Neural cell (in vitro differentiated cells): ENCODE measurements at regions not wholly inside any gene's neighbourhood (a gene's known extent, or its start where the extent isn't known, plus 50 kb on each side); places are given as distances from the start of the nearest gene placed in this dataset.

Experiments used
- H2AFZ ChIP-seq: fragments of 200-600, 300-800 bp; sonication (generic), shearing (Covaris generic); 2 replicates; pipeline ENCODE4 v1.6.0; 2014; ENCODE audit warnings: low read depth, mild to moderate bottlenecking, antibody characterized with exemption, low read length, moderate library complexity
- H3F3A ChIP-seq: fragments of 200-600 bp; shearing (Covaris generic); 2 replicates; pipeline ENCODE4 v1.6.1; 2016; ENCODE audit warnings: mild to moderate bottlenecking, moderate library complexity, mixed read lengths, antibody characterized with exemption, low read length; ENCODE audit not compliant: insufficient read depth, poor library complexity, severe bottlenecking
- H3K27ac ChIP-seq: fragments of 200-600, 300-800 bp; sonication (generic), shearing (Covaris generic); 2 replicates; pipeline ENCODE4 v1.5.1; 2014; ENCODE audit warnings: mild to moderate bottlenecking, low read length, moderate library complexity
- H3K27me3 ChIP-seq: fragments of 300-800, 200-600 bp; sonication (generic), shearing (Covaris generic); 2 replicates; pipeline ENCODE4 v1.6.0; 2014; ENCODE audit warnings: mild to moderate bottlenecking, low read depth, low read length, moderate library complexity; ENCODE audit not compliant: insufficient read depth
- H3K36me3 ChIP-seq: fragments of 300-800, 200-600 bp; sonication (generic), shearing (Covaris generic); 2 replicates; pipeline ENCODE4 v1.5.1; 2014; ENCODE audit warnings: mild to moderate bottlenecking, antibody characterized with exemption, low read length, moderate library complexity; ENCODE audit not compliant: insufficient read depth
- H3K4me2 ChIP-seq: fragments of 300-800, 200-600 bp; sonication (generic), shearing (Covaris generic); 2 replicates; pipeline ENCODE4 v1.6.0; 2014; ENCODE audit warnings: mild to moderate bottlenecking, low read length
- H3K4me3 ChIP-seq: fragments of 300-800, 200-600 bp; sonication (generic), shearing (Covaris generic); 2 replicates; pipeline ENCODE4 v1.5.1; 2014; ENCODE audit warnings: mild to moderate bottlenecking, low read length, moderate library complexity
- H3K79me2 ChIP-seq: fragments of 200-600 bp; shearing (Covaris generic); replicated peaks from 2 replicates; pipeline ENCODE4 v1.6.0; 2014; ENCODE audit warnings: mild to moderate bottlenecking, low read length, moderate library complexity; ENCODE audit not compliant: insufficient read depth
- H3K9ac ChIP-seq: fragments of 300-800, 200-600 bp; sonication (generic), shearing (Covaris generic); 2 replicates; pipeline ENCODE4 v1.6.1; 2016; ENCODE audit warnings: mild to moderate bottlenecking, low read length, mixed read lengths
- H3K9me2 ChIP-seq: fragments of 200-600 bp; shearing (Covaris generic); 2 replicates; pipeline ENCODE4 v1.6.1; 2016; ENCODE audit warnings: mild to moderate bottlenecking, low read length, mixed read lengths; ENCODE audit not compliant: insufficient read depth
- H3K9me3 ChIP-seq: fragments of 200-600, 300-800 bp; sonication (generic), shearing (Covaris generic); 2 replicates; pipeline ENCODE4 v1.6.1; 2016; ENCODE audit warnings: mild to moderate bottlenecking, mixed run types, low read length, moderate library complexity, mixed read lengths
- H4K20me1 ChIP-seq: fragments of 200-600 bp; shearing (Covaris generic); 2 replicates; pipeline ENCODE4 v1.6.1; 2016; ENCODE audit warnings: mild to moderate bottlenecking, mixed run types; ENCODE audit not compliant: insufficient read depth
- EP300 ChIP-seq: fragments of 450-650 bp; conservative IDR thresholded peaks from 2 replicates; pipeline ENCODE4 v1.6.1; 2014; ENCODE audit warnings: antibody characterized with exemption, mild to moderate bottlenecking, moderate library complexity; ENCODE audit not compliant: poor library complexity, severe bottlenecking
- EZH2 ChIP-seq: fragments of 200-600, 300-800 bp; shearing (Covaris generic), sonication (generic); IDR thresholded peaks from 2 replicates; pipeline ENCODE4 v1.6.1; 2014; ENCODE audit warnings: antibody characterized with exemption, low read length, borderline replicate concordance, mild to moderate bottlenecking; ENCODE audit not compliant: insufficient read depth, poor library complexity, severe bottlenecking
- MXI1 ChIP-seq: fragments of 450-650 bp; conservative IDR thresholded peaks from 2 replicates; pipeline ENCODE4 v1.6.1; 2014; ENCODE audit warnings: antibody characterized with exemption, mild to moderate bottlenecking; ENCODE audit not compliant: poor library complexity, severe bottlenecking
- POLR2AphosphoS5 ChIP-seq: IDR thresholded peaks from 2 replicates; pipeline ENCODE4 v1.6.1; 2012
- RAD21 ChIP-seq: fragments of 450-650 bp; conservative IDR thresholded peaks from 2 replicates; pipeline ENCODE4 v1.6.1; 2014; ENCODE audit warnings: antibody characterized with exemption, mild to moderate bottlenecking, moderate library complexity
- SMC3 ChIP-seq: fragments of 450-650 bp; conservative IDR thresholded peaks from 2 replicates; pipeline ENCODE4 v1.6.1; 2014; ENCODE audit warnings: antibody characterized with exemption, mild to moderate bottlenecking, moderate library complexity; ENCODE audit not compliant: poor library complexity
- TAF1 ChIP-seq: IDR thresholded peaks from 2 replicates; pipeline ENCODE4 v1.6.1; 2012; ENCODE audit warnings: low read depth
- TF ChIP-seq, protein P1 (sequence below): fragments of 450-650 bp; IDR thresholded peaks from 2 replicates; pipeline ENCODE4 v1.5.1; 2014; ENCODE audit warnings: antibody characterized with exemption, mild to moderate bottlenecking, moderate library complexity; ENCODE audit not compliant: poor library complexity, severe bottlenecking
- TF ChIP-seq, protein P2 (sequence below): IDR thresholded peaks from 2 replicates; pipeline ENCODE4 v1.6.1; 2012; ENCODE audit warnings: borderline replicate concordance

DNA sequence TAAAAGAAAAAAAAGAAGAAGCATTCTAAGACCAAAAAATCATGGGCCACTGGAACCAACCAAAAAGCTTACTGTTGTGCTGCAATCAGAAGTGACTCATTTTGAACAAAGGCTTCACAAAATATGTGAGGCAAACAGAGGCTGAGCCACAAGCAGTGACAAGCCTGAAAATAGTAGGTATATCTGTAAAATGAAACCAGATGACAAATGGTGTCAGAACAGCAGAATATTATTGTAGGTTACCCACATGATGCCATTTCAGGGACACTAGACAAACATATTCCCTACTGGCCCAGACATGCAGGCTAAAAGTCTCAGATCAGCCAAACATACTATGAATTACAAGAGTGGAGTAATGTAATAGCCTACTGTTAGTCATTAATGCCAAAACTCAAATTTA, 1301.8 kb upstream of the DIAPH2 start:
- Histone ChIP-seq H3K4me3 (no peak overlapping the region), H3K9ac (no peak overlapping the region), H3K4me2 (no peak overlapping the region), H3K27ac (no peak overlapping the region), H3K79me2 (no peaks in the 10 kb centered on the region), H2AFZ (no peak overlapping the region), H3F3A (no peaks in the 10 kb centered on the region), H3K9me3 (no peaks in the 10 kb centered on the region), H3K27me3 (no peaks in the 10 kb centered on the region), H3K9me2 (no peaks in the 10 kb centered on the region), H3K36me3 (no peaks in the 10 kb centered on the region), H4K20me1 (no peaks in the 10 kb centered on the region)
- TF ChIP-seq, protein P1, sequence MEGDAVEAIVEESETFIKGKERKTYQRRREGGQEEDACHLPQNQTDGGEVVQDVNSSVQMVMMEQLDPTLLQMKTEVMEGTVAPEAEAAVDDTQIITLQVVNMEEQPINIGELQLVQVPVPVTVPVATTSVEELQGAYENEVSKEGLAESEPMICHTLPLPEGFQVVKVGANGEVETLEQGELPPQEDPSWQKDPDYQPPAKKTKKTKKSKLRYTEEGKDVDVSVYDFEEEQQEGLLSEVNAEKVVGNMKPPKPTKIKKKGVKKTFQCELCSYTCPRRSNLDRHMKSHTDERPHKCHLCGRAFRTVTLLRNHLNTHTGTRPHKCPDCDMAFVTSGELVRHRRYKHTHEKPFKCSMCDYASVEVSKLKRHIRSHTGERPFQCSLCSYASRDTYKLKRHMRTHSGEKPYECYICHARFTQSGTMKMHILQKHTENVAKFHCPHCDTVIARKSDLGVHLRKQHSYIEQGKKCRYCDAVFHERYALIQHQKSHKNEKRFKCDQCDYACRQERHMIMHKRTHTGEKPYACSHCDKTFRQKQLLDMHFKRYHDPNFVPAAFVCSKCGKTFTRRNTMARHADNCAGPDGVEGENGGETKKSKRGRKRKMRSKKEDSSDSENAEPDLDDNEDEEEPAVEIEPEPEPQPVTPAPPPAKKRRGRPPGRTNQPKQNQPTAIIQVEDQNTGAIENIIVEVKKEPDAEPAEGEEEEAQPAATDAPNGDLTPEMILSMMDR = no peak
- TF ChIP-seq SMC3 (no peak), EP300 (no peak), MXI1 (no peak), EZH2 (no peak), TAF1 (no peak), POLR2AphosphoS5 (no peak), RAD21 (no peak)
- TF ChIP-seq, protein P2, sequence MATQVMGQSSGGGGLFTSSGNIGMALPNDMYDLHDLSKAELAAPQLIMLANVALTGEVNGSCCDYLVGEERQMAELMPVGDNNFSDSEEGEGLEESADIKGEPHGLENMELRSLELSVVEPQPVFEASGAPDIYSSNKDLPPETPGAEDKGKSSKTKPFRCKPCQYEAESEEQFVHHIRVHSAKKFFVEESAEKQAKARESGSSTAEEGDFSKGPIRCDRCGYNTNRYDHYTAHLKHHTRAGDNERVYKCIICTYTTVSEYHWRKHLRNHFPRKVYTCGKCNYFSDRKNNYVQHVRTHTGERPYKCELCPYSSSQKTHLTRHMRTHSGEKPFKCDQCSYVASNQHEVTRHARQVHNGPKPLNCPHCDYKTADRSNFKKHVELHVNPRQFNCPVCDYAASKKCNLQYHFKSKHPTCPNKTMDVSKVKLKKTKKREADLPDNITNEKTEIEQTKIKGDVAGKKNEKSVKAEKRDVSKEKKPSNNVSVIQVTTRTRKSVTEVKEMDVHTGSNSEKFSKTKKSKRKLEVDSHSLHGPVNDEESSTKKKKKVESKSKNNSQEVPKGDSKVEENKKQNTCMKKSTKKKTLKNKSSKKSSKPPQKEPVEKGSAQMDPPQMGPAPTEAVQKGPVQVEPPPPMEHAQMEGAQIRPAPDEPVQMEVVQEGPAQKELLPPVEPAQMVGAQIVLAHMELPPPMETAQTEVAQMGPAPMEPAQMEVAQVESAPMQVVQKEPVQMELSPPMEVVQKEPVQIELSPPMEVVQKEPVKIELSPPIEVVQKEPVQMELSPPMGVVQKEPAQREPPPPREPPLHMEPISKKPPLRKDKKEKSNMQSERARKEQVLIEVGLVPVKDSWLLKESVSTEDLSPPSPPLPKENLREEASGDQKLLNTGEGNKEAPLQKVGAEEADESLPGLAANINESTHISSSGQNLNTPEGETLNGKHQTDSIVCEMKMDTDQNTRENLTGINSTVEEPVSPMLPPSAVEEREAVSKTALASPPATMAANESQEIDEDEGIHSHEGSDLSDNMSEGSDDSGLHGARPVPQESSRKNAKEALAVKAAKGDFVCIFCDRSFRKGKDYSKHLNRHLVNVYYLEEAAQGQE = no peak

DNA sequence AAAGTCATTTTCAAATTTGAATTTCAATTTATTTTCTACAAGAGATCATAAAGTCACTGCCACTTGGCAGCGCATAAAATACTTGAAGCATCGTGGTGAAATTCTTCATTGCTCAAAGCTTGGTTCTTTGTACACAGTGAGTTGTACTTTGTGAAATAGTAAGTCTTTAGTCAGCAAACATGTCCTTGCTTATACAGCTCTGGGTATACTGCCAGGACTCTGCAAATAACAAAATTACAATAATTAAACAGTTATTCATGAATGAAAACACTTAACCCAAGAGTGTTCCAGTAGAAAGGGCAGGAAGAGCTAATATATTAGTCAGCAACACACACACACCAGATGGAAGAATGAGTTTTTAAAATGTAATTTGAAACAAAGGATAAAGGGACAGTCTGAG, 1300.9 kb upstream of the DIAPH2 start:
- no peaks in the 10 kb centered on the region for H3K79me2 ChIP-seq
- no peaks in the 10 kb centered on the region for H3K9me2 ChIP-seq
- TF ChIP-seq, protein P2 = no peak
- TF ChIP-seq EZH2 (no peak), EP300 (no peak), TAF1 (no peak), POLR2AphosphoS5 (no peak), MXI1 (no peak), RAD21 (no peak), SMC3 (no peak)
- TF ChIP-seq, protein P1 = no peak
- H3K36me3 ChIP-seq = no peaks in the 10 kb centered on the region
- no peaks in the 10 kb centered on the region for H4K20me1 ChIP-seq
- H3K27ac ChIP-seq = no peak overlapping the region
- H3K27me3 ChIP-seq = no peaks in the 10 kb centered on the region
- H3K9ac ChIP-seq = no peak overlapping the region
- no peaks in the 10 kb centered on the region for H3K9me3 ChIP-seq
- no peak overlapping the region for H3K4me2 ChIP-seq
- H2AFZ ChIP-seq = no peak overlapping the region
- H3F3A ChIP-seq = no peaks in the 10 kb centered on the region
- no peak overlapping the region for H3K4me3 ChIP-seq
